Suppressor macrophage treated with lipopolysaccharide for 4 hours (primary cell): ENCODE measurements at regions not wholly inside any gene's neighbourhood (a gene's known extent, or its start where the extent isn't known, plus 50 kb on each side); places are given as distances from the start of the nearest gene placed in this dataset.
"Not testable (repeated sequence)": the region's sequence is repeated elsewhere in the genome, so short reads cannot be mapped to it uniquely, and the experiment has no call there.

Source experiments
- DNase-seq: peaks from one replicate; pipeline ENCODE4 v3.0.0-alpha.2; 2020

DNA sequence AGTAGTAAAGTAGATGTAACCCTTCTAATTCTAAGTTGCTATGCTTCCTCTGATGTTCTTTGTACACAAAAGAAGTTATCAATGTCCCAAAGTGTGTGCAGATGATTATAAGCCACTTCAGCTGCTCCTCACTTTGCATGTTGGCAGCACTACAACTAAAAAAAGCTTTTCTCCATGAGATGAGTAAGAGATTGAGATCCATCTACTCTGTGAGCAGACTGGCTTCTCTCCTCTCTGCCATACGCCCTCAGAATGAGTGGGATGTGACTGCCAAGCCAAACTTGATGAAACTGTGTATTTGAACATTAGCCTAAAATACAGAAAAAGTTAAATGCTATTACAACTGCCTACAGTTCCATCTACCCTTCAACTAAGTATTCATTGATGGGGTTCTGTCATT, 102.9 kb upstream of the ETV1 start:
- DNase-seq, result no peak

DNA sequence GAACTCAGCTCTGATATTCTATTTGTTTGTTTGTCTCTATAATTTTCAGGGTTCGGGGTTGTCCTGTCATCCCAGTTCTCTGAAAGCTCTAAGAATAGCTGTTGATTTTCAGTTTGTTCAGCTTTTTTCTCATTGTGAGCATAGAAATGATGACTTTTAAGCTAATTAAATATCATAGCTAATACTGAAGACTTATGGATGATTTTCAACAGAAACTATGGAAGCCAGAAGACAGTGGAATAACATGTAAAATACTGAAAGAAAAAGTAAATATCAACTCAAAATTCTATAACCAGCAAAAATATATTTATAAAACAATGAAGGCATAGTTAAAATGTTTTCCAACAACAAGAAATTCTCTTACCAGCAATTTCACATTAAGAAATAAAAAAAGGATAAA, 96.4 kb upstream of the ETV1 start:
- no peak for DNase-seq

DNA sequence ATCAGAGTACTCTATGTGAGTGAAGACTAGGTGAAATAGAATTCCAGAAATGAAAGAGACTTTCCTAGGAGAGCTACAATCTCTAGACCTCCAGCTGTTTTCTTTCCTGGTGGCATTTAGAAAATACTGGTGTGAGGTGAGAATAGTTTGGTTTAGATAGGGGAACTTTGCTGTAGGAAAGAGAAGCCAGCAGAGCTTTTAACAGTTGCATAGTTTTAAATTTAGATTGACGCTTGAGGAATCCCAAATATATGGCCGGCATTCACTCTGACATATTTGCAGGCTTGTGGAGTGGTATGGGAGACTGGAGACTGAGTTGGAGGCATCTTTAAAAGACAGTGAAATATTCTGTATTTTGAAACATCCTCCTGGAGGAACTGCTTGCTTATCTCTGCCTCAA, 94.3 kb upstream of the ETV1 start:
- DNase-seq, result no peak

DNA sequence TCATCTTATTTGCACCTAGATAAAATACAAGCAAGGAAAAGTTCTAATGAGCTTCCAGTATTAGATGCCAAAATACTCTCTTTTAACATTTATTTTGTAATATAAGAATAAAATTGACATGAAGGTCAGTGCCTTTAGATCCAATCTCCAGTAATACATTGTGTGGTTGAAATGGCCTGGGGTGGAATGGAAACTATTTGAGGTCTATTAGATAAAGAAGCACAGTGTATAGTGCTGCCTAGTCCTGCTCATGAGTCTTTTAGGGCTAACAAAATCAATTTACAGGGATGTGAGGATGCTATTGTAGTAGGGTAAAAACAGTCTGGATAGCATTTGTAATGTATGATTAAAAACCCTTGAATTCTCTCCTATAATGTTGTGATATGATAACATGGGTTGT, 84.5 kb upstream of the ETV1 start:
- DNase-seq, result no peak

DNA sequence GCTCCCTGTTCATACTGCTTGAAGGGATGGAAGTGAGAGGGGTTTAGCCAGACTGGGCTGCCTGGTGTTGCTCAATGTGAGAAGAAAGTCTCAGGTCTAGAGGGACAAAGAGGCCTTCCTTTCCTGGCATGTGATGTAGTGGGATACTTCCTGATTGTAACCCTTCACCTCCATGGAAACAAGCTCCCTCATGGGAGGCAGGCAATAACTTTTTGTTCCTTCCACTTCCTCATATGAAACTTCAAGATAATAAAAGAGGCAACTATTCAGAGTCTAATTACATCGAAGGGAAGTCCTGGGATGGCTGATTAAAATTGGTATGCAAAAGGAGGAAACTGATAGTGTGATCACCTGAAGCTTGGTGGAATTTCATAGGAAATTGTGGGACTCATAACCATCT, 84.1 kb upstream of the ETV1 start:
- no peak for DNase-seq

DNA sequence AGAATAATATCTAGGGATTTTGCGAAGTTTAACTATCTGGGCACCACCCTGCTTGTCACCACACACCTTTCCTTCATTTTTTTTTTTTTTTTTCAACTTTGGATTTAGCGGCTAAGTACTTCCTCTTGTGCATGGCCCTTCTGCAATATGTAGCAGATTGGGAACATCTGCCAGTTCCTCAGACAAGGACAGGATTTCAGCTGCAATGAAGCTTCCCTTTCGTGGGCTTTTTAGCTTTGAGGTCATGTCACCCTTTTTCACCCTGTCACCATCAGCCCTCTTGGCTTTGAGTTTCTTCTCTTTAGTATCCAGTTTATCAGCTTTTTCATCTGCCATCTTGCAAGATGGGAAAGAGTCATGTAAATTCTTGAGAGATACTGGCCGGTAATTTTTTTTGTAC, 81.6 kb upstream of the ETV1 start:
- no peak for DNase-seq

DNA sequence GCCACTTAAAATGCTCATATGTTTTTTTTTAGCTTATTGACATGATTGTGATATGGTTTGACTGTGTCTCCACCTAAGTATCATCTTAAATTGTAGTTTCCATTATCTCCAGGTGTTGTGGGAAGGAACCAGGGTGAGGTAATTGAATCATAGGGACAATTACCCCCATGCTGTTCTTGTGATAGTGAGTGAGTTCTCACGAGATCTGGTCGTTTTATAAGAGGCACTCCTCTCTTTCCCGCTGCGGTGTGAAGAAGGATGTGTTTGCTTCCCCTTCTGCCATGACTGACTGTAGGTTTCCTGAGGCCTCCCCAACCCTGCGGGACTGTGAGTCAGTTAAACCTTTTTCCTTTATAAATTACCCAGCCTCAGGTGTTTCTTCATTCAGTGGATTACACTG, 80.5 kb upstream of the ETV1 start:
- no peak for DNase-seq

DNA sequence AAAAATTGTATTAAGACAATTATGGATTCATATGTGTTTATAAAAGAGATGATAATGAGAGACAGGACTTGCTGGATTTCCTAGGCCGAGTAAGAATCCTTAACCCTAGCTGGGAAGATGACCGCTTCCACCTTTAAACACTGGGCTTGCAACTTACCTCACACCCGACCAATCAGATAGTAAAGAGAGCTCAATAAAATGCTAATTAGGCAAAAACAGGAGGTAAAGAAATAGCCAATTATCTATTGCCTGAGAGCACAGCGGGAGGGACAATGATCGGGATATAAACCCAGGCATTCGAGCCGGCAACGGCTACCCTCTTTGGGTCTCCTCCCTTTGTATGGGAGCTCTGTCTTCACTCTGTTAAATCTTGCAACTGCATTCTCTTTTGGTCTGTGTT, 77.3 kb upstream of the ETV1 start:
- not testable (repeated sequence) for DNase-seq

DNA sequence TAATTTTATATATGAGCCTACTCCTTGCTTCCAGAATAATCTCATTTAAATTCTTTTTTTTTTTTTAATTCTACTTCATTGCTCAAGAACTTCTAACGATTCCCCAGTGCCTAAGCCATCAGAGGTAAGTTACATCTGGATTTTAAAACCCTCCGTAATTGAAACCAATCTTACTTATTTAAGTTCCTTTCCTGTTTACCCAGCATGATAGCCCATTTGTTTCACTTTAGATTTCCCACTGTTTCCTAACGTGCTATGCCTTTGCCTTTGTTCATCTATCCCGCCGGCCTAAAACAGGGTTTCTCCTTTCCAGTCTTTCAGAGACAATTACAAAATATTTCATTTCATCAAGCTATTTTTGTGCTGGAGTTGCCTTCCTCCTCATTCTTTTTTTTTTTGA, 75.8 kb upstream of the ETV1 start:
- no peak for DNase-seq

DNA sequence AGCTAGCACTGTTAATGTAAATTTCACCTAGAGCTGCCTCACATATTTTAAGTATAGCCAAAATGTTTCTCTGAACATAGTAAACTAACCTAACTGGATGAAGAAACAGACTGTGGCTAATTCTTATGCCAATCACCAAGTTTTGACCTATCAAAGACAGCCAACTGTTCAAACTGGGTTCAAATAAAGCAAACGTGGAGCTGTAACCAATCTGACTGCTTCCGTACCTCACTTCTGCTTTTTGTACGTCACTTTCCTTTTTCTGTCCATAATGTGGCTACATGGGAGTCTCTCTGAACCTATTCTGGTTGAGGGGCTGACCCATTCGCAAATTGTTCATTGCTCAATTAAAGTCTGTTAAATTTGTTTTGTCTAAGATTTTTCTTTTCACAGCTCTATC, 66.3 kb upstream of the ETV1 start:
- no peak for DNase-seq

DNA sequence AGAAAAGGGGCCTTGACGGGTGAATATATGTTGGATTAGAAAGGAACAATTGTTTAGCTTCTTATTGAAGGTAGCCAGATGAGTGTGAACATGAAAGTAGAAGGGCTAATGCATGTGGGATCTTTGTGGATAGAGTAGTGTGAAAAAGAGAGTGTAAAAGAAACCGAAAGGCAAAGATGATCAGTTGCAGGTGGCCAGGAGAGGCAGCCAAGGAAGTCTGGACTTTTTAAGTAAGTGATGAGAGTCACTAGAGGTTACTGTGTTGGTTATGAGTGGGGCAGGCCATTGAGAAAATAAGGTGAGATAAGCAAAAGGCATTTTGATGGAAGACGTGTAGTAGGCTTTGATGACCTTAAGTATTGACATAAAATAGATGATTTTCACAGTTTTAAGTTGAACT, 64.7 kb upstream of the ETV1 start:
- no peak for DNase-seq

DNA sequence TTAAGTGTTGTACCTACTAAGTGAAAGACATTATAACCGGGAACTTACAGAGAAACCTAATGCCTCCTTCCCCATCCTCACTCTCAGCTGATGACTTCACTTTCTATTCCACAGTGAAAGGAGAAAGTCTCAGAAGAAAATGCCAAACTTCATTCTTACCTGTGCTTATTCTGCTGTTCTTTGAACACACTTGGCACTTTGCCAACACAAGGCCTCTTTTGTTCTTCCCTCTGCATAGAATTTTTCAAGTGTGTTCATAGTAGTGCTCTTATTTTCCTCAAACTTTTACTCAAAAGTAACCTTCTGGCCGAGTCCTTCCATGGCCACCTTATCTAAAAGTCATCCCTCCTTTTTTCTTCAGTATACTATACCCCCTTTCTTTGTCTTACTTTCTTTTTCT, 59.4 kb upstream of the ETV1 start:
- no peak for DNase-seq

DNA sequence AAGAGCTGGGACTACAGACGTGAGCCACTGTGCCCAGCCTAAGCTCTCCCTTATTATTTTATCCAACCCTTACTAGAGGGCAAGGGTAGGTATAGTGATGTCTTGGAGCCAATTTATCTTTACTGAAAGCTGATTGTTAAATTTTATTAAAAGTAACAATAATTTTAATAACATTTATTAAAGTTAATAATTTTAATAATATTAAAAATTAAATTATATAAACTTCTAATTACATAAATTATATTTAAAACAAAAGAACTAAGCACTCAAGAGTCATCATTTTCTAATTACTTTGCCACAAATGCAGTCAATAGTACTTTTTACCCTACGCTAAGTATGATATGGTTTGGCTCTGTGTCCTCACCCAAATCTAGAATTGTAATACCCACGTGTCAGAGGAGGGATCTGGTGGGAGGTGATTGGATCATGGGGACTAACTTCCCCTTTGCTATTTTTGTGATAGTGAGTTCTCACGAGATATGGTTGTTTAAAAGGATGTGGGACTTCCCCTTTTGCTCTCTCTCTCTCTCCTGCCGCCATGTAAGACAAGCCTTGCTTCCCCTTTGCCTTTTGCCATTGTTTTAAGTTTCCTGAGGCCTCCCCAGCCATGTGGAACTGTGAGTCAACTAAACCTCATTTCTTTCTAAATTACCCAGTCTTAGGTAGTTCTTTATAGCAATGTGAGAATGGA, 58.4 kb upstream of the ETV1 start:
- peak; percentile 1 for DNase-seq

DNA sequence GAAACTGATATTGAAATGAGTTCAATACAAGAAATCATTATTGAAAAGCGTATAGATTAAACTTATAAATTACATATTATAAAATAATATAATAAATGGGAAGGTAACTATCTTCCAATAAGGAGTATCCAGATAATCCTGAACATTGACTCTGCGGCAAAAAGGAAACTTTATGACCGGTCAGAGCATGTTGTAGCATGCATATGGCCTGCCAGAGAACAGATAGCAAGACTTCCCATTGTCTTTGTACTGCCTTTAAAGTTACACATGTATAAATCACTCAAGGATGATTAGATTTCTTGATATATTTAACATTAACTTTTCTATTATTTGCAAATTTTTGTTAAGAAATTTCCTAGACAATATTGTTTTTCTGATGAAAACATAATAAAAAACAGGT, 56.2 kb upstream of the ETV1 start:
- DNase-seq, result no peak

DNA sequence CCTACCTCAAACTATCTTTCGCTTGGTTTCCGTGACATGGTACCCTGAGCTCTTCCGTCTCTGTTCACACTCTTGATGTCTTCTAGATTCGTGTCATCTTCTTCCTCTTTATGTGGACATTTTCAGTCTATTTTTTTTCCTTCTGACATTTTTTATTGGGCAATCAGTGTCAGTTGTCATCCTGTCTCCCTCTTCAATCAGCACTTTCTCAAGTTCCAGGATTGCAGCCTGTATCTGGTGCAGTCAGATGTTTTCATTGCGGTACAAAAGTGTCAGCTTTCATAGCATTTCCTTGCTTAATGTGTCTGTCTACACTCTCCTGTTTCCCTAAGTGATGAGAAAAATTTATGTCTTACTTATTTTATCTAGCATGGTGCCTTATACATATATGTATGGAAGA, 51.1 kb upstream of the ETV1 start:
- no peak for DNase-seq
